ENCODE measurements at regions not wholly inside any gene's neighbourhood (a gene's known extent, or its start where the extent isn't known, plus 50 kb on each side); places are given as distances from the start of the nearest gene placed in this dataset.
"Not testable (repeated sequence)": the region's sequence is repeated elsewhere in the genome, so short reads cannot be mapped to it uniquely, and the experiment has no call there.

DNA sequence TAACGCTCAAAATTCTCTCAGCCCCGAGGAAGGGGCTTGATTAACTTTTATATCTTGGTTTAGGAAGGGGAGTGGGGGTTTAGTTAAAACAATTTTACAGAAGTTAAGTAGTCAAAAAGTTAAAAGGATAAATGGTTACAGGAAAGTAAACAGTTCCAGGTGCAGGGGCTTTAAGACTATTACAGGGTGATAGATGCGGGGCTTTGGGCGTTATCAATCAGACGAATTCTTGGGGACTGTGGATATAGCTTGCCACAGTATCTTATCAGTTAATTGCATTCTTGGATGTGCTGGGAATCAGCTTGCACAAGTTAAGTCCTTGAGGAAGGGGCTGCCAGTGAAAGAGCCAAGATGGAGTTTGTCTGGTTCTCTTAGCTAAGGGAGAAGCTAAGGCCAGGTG lies 616.2 kb downstream of the XPNPEP1 start:
- in situ Hi-C loops (cut with MboI; ENCODE audit: low sequenced_read_pairs): not testable (repeated sequence)

DNA sequence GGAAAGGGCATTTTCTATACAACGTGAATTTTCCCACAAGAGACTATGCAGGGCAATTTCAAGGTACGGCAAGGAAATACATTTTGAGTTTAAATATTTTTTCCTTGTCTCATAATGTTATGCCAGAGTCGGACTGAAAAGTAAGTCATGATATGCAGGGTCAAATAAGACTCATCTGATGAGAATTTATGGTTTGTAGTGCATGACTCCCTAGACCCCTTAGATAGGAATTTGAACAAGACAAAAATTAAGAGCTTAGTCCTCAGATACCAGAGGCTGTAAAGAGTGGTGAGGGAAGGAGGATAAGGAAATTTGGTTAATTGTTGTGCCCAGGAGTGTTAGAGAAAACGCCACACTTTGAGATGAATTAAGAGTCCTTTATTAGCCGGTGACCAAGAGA lies 616.6 kb downstream of the XPNPEP1 start:
- in situ Hi-C loops (cut with MboI; ENCODE audit: low sequenced_read_pairs): no loop called here

DNA sequence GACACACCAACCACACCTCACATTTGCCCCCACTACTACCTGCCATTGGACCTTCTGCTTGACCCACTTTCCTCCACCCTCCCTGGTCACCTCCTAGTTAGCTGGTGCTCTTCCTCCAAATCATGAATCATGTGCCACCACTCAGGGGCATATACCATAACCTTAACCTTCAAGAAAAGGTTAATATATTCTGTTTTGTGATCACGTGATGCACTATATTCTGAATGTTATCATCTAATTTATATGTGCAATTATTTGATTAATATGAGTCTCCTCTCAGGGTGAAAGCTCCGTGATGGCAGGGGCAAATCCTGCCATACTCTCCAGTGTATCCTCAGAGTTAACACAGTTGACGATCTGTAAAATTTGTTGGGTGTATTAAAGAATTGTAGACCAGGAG lies 635.5 kb downstream of the XPNPEP1 start:
- in situ Hi-C loops (cut with MboI; ENCODE audit: low sequenced_read_pairs): no loop called here

DNA sequence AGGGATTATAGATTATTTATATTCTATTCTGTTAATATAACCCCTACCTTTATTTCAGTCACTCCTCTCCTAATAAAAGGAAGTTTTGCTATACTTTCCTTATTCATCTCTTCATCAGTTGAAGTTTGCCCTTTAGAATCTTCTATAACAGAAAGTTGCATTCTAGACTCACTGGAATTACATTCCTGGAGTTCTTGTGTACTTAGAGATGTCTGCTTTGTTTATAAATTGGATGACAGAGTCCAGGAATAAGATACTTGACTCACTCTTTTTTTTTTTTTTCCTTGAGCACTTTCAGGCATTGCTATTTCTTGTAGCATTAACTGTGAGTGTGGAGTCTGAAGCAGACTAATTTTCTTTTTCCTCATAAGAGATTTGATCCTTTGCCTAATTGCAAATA lies 640.8 kb downstream of the XPNPEP1 start:
- in situ Hi-C loops (cut with MboI; ENCODE audit: low sequenced_read_pairs): no loop called here

DNA sequence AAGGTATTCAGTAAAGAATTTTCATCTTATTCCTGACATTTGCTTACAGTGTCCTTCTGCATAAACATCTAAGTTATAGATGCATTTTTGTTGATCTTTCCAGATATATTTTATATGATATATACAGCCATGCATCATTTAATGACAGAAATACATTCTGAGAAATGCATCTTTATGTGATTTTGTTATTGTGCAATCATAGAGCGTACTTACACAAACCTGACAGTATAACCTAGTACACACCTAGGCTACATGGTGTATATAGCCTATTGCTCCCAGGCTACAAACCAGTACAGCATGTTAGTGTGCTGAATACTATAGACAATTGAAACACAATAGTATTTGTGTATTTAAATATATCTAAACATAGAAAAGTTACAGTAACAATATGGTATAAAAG lies 642.0 kb downstream of the XPNPEP1 start:
- in situ Hi-C loops (cut with MboI; ENCODE audit: low sequenced_read_pairs): no loop called here

DNA sequence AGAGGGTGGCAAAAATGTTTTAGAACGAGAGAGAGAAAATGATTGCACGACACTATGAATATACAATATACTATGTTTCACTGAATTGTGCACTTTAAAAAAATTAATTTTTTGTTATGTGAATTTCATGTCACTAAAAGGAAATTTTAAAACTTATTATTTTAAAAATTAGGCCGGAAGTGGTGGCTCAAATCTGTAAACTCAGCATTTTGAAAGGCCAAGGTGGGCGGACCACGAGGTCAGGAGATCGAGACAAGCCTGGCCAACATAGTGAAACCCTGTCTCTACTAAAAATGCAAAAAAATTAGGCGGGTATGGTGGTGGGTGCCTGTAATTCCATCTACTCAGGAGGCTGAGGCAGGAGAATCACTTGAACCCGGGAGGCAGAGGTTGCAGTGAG lies 642.5 kb downstream of the XPNPEP1 start:
- in situ Hi-C loops (cut with MboI; ENCODE audit: low sequenced_read_pairs): no loop called here

DNA sequence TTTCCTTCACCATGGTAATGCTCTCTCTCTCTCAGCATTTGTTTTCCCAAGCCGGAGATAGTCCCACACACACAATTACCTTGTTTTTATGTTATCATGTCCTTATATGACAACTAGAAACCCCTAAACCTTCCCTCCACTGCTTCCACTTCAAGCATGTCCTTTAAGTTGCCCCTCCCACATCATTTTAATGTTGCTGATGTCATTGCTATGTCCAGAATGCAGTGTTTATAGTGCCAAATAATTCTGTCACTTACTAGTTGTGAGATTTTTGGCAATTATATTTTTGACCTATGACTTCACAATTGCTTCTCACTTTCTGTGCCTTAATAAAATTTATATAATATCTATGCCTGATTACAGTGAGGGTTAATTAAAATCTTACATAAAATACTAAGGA lies 645.9 kb downstream of the XPNPEP1 start:
- in situ Hi-C loops (cut with MboI; ENCODE audit: low sequenced_read_pairs): no loop called here

DNA sequence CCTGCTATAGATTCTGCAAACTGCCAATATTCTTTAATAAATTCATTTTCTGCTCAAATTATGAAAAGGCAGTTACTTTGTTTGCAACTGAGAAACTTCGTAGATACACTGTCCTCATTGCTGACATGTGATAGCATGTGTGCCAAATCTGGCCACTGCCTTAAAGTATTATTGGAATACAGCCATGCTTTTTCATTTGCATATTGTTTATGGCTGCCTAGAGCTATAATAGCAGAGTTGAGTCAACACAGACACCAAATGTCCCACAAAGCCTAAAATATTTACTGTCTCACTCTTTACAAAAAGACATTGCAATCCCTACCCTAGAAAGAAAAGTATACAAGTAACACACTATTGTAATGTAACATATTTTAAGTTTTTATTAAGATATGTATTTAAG lies 647.4 kb downstream of the XPNPEP1 start:
- in situ Hi-C loops (cut with MboI; ENCODE audit: low sequenced_read_pairs): no loop called here

DNA sequence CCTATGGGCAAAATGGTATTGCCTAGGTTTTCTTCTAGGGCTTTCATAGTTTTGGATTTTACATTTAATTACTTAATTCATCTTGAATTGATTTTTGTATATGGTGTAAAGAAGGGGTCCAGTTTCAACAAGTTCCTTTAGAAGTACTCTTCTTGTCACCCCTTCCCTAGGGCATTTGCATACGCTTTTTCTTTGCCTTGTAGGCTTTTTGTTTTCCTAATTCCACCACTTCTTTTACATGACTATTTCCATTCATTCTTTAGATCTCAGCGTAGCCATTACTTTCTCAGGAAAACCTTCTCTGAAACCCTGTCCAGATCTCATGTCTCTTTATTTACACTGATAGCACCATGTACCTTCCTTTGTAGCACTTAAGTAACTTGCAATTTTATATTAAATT lies 648.6 kb downstream of the XPNPEP1 start:
- in situ Hi-C loops (cut with MboI; ENCODE audit: low sequenced_read_pairs): no loop called here

DNA sequence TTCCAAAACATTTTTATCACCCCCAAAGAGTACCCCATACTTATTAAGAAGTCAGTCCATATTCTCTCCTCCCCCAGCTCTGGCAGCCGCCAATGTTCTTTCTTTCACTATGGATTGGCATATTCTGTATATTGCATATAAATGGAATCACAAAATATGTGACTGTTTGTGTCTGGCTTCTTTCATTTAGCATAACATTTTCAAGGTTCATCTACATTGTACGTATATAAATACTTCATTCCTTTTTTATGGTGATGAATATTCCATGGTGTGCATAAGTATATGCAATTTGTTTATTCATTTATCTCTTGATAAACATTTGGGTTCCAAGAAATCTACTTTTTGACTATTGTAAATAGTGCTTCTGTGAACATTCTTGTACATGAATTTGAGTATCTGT lies 653.1 kb downstream of the XPNPEP1 start:
- in situ Hi-C loops (cut with MboI; ENCODE audit: low sequenced_read_pairs): no loop called here

DNA sequence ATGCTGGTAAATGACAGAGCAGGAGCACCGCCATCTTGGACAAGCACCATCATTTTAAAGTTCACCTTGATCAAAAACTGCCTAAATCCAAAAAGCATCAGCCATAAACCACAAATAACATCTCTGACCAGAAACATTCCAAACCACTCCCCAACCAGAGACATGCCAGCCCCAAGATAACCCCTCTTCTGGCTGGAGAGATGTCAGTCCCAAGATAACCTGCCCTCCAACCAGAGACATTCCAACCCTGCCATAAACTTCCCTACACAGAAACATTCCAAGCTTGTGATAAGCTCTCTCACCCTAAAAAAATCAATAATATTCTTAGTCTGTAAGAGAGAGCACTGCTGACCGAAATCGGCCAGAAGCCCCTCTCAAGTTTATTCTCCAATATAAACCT lies 659.3 kb downstream of the XPNPEP1 start:
- in situ Hi-C loops (cut with MboI; ENCODE audit: low sequenced_read_pairs): no loop called here

DNA sequence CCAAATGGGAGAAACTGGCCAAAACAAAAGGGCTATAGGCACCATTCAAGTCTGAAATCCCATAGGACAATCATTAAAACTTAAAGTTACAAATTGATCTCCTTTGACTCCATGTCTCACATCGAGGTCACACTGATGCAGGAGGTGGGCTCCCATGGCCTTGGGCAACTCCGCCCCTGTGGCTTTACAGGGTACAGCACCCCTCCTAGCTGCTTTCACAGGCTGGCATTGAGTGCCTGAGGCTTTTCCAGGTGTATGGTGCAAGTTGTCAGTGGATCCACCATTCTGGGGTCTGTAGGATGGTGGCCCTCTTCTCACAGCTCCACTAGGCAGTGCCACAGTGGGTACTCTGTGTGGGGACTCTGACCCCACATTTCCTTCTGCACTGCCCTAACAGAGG lies 662.1 kb downstream of the XPNPEP1 start:
- in situ Hi-C loops (cut with MboI; ENCODE audit: low sequenced_read_pairs): no loop called here

DNA sequence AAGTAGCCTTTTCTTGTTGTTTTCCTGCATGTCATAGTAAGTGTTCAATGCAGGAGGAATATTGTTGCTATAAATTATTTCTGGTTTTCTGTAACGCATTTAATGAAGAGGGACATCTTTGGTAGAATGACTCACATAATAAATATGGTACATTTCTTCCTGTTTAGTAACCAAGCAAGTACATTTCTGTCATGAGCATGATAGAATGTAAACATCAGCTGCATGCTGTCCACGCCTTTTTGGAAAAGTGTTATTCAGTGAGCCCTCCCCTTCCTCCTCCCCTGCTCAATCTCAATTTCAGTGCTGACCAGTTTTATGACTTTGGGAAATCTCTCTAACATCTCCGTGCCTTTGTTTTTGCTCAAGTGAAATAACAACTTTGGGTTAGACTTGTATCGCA lies 664.0 kb downstream of the XPNPEP1 start:
- in situ Hi-C loops (cut with MboI; ENCODE audit: low sequenced_read_pairs): no loop called here

DNA sequence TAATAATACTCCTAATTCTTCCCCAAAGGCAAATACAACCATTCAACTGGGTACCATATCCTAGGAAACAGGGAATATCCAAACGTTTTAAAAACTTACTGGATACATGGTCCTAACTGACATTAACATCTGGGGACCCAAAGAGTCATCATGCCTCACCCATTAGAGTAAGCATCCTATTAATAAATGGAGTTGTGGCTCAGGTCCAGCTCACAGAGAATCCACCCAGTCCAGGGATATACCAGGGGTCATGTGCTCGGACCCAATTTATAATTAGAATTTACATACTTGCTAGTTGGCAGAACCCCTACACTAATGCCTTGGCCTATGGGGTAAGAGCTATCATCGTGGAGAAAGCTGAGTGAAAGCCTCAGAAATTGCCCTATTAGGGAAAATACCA lies 670.0 kb downstream of the XPNPEP1 start:
- in situ Hi-C loops (cut with MboI; ENCODE audit: low sequenced_read_pairs): no loop called here

DNA sequence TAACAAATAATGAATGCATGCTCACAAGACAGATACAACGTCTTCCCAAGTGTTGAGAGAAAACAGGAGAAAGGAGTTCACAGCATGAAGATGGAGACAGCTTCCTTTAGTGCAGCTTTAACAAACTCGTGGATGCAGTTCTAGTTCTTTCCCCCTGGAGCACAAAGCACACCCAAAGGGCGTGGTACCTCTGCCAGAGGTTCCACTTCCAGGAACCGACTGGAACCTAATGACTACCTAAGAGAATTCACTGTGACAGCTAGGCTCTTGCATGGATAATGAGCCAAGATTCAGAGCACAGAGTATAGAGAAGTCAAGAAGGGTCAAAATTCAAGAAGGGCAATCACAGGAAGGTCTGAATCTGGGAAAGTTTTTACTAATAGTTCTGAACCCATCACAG lies 673.2 kb downstream of the XPNPEP1 start:
- in situ Hi-C loops (cut with MboI; ENCODE audit: low sequenced_read_pairs): no loop called here

DNA sequence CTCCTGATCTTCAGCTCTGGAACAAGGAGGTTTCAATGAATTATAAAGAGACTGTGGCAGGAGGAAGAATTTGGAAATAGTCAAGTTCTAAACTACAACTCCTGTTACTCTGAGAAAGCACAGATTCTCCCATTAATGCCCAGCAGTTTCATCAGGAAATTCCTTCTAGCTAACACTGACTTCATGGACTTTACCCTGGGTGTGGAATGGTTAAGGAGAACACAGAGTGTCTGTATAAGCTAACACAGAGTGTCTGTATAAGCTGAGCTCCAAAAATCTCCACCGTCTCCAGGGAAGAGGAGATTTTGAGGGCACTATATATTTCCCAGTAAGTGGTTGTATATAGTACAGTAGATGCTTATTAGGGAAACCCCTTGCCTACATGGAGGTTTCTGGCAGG lies 675.5 kb downstream of the XPNPEP1 start:
- in situ Hi-C loops (cut with MboI; ENCODE audit: low sequenced_read_pairs): no loop called here

DNA sequence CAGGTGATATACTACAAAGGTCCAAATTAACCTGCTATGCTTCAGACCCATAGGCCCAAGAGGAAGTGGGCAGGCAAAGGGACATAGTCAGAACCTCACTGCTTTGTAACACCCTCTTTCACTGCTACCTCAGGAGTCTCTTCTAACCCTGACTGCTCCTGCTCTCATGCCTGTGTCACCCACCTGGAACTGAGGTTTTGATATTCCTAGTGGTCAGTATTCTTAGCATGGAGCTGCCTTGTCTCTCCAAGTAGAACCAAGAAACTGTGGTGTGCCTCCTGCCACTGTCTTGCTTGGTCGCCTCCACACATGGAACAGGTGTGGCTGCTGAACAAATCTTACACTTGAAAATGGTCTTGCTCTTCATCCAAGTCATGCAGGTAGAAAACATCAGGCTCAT lies 677.5 kb downstream of the XPNPEP1 start:
- in situ Hi-C loops (cut with MboI; ENCODE audit: low sequenced_read_pairs): no loop called here

DNA sequence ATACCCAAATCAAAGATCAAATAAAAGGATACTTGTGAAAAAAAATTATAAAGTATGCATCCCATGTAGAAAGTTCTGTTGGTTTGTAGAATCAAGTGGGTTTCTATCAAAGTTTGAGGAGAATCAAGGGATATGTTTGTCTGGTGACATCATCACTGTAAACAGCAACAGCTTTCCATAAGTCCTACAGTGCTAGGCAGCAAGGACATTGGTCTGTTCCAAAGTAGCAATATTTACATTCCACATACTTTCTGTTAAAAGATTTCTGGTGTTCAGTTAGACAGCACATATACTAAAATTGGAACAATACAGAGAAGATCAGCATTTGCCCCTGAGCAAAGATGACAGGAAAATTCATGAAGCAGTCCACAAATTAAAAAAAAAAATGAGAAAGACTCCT lies 683.9 kb downstream of the XPNPEP1 start:
- in situ Hi-C loops (cut with MboI; ENCODE audit: low sequenced_read_pairs): no loop called here

DNA sequence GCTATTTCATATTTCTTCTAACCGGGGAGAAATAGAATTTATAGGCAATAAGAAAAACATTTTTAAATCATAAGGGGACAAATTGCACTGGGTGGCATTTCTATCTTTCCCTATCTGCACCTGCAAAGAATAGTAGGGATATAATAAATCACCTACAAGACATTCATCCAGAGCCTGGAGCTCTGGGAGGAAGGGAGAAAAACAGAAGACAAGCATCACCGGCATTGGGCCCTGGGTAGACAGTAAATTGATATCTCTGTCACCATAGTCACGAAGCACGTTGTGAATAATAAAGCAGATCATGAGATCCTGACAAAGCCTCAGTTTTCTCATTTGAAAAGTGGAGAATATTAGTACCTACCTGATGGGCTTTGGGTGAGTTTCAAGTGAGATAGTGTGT lies 685.6 kb downstream of the XPNPEP1 start:
- in situ Hi-C loops (cut with MboI; ENCODE audit: low sequenced_read_pairs): no loop called here

DNA sequence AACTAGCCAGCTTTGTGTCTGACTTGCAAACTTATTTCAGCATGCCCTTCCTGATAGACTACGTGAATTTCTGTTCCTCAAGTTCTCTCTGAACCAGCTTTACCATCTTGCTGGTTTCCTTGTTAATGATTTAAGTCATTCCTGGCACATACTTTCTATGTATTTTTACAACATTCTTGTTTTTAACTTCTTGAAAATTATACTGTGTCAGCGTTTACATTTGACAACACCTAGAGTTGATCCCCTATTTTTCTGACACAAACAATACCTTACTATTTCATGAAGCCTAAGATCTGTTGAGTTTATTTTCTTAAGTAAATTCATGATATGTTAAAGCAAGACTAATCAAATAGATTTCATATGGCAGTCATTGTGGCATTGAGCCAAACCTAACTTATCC lies 686.3 kb downstream of the XPNPEP1 start:
- in situ Hi-C loops (cut with MboI; ENCODE audit: low sequenced_read_pairs): no loop called here

DNA sequence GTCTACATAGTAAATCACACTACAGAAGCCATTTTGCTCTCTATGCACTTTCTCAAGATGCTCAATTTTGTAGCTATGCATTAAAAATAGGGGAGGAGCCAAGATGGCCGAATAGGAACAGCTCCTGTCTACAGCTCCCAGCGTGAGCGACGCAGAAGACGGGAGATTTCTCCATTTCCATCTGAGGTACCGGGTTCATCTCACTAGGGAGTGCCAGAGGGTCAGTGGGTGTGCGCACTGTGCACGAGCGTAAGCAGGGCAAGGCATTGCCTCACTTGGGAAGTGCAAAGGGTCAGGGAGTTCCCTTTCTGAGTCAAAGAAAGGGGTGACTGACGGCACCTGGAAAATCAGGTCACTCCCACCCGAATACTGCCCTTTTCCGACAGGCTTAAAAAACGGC lies 699.8 kb downstream of the XPNPEP1 start:
- in situ Hi-C loops (cut with MboI; ENCODE audit: low sequenced_read_pairs): not testable (repeated sequence)

DNA sequence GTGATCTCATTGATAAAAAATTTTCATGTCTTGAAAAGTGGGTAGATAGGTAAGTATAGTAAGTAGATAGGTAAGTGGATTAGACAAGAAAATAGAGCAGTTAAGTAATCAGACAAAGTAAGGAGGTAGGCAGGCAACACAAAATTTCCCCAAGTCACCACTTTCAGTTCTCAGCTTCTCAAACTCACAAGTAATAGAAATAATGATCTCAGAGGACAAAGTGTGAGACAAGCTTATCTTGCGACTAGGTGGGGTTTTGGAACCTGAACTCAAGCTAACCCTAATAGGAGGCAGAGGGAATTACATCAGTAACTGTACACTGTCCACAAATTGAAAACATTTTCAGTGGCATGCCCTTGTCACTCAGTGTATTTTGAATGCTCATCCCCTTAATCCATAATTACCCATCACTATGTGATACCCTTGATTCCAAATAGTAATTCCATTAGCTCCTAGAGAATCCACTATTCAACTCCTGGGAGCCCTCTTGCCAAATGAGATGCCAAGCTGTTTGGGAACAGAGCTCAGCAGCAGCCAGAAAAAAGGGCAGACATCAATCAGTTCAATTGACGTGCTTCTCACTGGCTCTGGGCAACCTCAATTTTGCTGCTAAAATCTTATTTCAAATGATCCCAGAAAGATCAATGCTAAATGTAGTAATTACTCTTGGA lies 703.2 kb downstream of the XPNPEP1 start:
- in situ Hi-C loops (cut with MboI; ENCODE audit: low sequenced_read_pairs): no loop called here

DNA sequence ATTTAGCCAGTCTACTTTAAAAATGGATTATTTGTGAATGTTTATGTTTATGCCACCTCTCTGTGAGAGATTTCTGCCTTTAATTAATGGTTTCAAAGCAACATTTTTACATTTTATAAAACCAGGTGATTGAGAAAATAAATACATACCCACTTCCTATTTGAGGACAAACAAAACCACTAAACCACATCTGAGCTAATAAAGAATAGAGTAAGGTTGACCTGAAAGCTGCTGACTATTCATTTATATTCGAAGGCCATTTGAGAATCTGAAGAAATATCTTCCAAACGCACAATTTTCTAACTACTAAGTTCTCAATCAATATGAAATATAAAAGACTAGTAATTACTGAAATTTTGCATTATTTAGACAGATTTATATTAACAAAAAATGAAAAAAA lies 705.1 kb downstream of the XPNPEP1 start:
- in situ Hi-C loops (cut with MboI; ENCODE audit: low sequenced_read_pairs): no loop called here

Data from HL-60/S4 treated with phorbol 12-myristate 13-acetate at 8.2 ng/mL for 4 days and 3 days (cell line).